Lower lobe of right lung (tissue), 2 donors: ENCODE measurements at regions not wholly inside any gene's neighbourhood (a gene's known extent, or its start where the extent isn't known, plus 50 kb on each side); places are given as distances from the start of the nearest gene placed in this dataset.

Experiments
- ATAC-seq, 2 donors: fragments of 200-7000 bp; cut with Tn5 transposase; one replicate each; pipeline ENCODE4 v1.9.1; 2020 to 2022; ENCODE audit warnings: mild to moderate bottlenecking in 2 of 2, moderate library complexity in 2 of 2
- DNase-seq: peaks from one replicate; pipeline ENCODE4 v3.0.0-alpha.2; 2020
- H3K27ac ChIP-seq: fragments of 200-600 bp; one replicate; pipeline ENCODE4 v1.8.0; 2022
- H3K27me3 ChIP-seq: fragments of 200-600 bp; one replicate; pipeline ENCODE4 v1.8.0; 2022; ENCODE audit warnings: low read depth
- H3K36me3 ChIP-seq: fragments of 200-600 bp; one replicate; pipeline ENCODE4 v1.8.0; 2022; ENCODE audit warnings: mild to moderate bottlenecking
- H3K4me1 ChIP-seq: fragments of 200-600 bp; one replicate; pipeline ENCODE4 v1.8.0; 2022
- H3K4me3 ChIP-seq: fragments of 200-600 bp; one replicate; pipeline ENCODE4 v1.8.0; 2022; ENCODE audit warnings: mild to moderate bottlenecking
- H3K9me3 ChIP-seq: fragments of 200-600 bp; one replicate; pipeline ENCODE4 v1.8.0; 2022
- intact Hi-C: fragments of 100-400 bp; cut with DNase I; formaldehyde crosslinking; loops from one replicate; pipeline ENCODE4 v1.11.0; 2022
- TF ChIP-seq, protein P1 (sequence below): fragments of 200-600 bp; IDR thresholded peaks from one replicate; pipeline ENCODE4 v1.8.0; 2022; ENCODE audit warnings: antibody characterized with exemption, mild to moderate bottlenecking
- donor health status: DM: no; HTN: yes; CAD: no; lungs with severe emphysema.

GRCh38 chr20:6665161-6665560 lies 102.3 kb upstream of the BMP2 start:
- no peak for ATAC-seq
- H3K27me3 ChIP-seq: no peaks in the 10 kb centered on the region
- H3K4me3 ChIP-seq: no peak overlapping the region
- intact Hi-C loops: no loop called here
- TF ChIP-seq, protein P1, sequence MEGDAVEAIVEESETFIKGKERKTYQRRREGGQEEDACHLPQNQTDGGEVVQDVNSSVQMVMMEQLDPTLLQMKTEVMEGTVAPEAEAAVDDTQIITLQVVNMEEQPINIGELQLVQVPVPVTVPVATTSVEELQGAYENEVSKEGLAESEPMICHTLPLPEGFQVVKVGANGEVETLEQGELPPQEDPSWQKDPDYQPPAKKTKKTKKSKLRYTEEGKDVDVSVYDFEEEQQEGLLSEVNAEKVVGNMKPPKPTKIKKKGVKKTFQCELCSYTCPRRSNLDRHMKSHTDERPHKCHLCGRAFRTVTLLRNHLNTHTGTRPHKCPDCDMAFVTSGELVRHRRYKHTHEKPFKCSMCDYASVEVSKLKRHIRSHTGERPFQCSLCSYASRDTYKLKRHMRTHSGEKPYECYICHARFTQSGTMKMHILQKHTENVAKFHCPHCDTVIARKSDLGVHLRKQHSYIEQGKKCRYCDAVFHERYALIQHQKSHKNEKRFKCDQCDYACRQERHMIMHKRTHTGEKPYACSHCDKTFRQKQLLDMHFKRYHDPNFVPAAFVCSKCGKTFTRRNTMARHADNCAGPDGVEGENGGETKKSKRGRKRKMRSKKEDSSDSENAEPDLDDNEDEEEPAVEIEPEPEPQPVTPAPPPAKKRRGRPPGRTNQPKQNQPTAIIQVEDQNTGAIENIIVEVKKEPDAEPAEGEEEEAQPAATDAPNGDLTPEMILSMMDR: no peak
- H3K36me3 ChIP-seq: no peaks in the 10 kb centered on the region
- H3K9me3 ChIP-seq: no peaks in the 10 kb centered on the region
- H3K4me1 ChIP-seq: no peaks in the 10 kb centered on the region
- no peak overlapping the region for H3K27ac ChIP-seq
- DNase-seq: no peak

DNA sequence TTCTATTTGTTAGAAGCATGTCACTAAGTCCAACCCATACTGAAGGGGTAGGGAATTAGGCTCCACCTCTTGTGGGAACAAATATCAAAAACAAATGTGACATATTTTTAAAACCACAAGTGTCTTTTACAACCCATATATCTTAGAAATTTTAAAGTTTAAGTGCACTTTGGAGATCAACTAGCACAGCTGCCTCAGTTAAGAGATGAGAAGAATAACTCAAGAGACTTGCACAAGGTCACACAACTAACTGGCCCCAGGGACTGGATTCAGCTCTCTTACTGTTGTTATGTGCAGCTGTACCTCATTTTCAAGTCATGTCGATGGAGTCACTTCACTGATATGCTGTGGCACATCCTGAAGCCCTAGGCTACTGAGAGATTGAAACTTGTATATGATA lies 102.9 kb upstream of the BMP2 start:
- Histone ChIP-seq H3K4me1 (no peaks in the 10 kb centered on the region), H3K4me3 (no peak overlapping the region), H3K36me3 (no peaks in the 10 kb centered on the region), H3K27me3 (no peaks in the 10 kb centered on the region), H3K27ac (no peak overlapping the region), H3K9me3 (no peaks in the 10 kb centered on the region)
- DNase-seq (no peak), ATAC-seq (no peak)
- TF ChIP-seq, protein P1: no peak
- intact Hi-C loops: no loop called here

GRCh38 chr20:6663751-6664388 lies 103.6 kb upstream of the BMP2 start:
- no peaks in the 10 kb centered on the region for H3K9me3 ChIP-seq
- H3K36me3 ChIP-seq: no peaks in the 10 kb centered on the region
- ATAC-seq: no peak
- TF ChIP-seq, protein P1: no peak
- no peaks in the 10 kb centered on the region for H3K27me3 ChIP-seq
- intact Hi-C loops: no loop called here
- H3K27ac ChIP-seq: no peak overlapping the region
- DNase-seq: no peak
- H3K4me1 ChIP-seq: no peaks in the 10 kb centered on the region
- H3K4me3 ChIP-seq: no peak overlapping the region

DNA sequence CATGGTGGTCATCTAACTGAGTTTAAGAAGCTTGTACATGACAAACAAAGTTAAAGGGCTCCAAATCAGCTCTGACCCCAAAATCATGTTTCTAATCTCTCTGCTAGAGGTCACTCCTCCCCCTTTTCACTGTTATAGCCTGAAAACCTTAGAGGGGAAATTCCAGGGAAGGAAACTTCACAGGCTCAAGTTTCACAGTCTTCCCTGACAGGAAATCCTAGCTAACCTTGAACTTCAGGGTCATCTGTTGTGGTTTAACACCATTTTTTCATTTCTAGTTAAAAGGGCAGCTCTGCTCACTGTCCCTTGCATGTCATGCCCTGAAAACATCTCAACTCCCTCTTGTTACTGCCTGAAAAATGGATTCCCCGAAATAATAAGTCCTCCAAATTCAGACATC lies 104.4 kb upstream of the BMP2 start:
- TF ChIP-seq, protein P1: no peak
- DNase-seq (no peak), ATAC-seq (no peak)
- Histone ChIP-seq H3K36me3 (no peaks in the 10 kb centered on the region), H3K27ac (no peak overlapping the region), H3K4me3 (no peak overlapping the region), H3K27me3 (no peaks in the 10 kb centered on the region), H3K9me3 (no peaks in the 10 kb centered on the region), H3K4me1 (no peaks in the 10 kb centered on the region)
- intact Hi-C loops: no loop called here

DNA sequence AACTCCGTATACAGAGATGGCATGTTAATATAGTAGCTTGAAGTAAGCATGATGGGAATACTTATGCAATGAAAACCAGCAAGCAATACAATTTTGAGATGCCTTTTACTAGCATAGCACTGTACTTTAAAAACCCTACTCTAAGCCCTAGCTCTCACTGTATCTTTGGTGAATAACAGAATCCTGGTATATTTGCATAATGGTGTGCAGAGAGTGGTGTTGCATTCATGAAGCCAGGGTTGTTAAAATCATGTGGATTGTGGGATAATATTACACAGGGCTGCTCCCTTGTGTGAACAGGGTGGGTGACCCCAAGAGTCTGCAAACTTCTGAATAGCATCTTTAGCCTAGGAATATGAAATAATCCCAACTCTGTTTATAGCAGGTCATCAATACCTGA lies 105.2 kb upstream of the BMP2 start:
- ATAC-seq (no peak), DNase-seq (no peak)
- intact Hi-C loops: no loop called here
- Histone ChIP-seq H3K4me3 (no peak overlapping the region), H3K9me3 (no peaks in the 10 kb centered on the region), H3K27ac (no peak overlapping the region), H3K4me1 (no peaks in the 10 kb centered on the region), H3K36me3 (no peaks in the 10 kb centered on the region), H3K27me3 (no peaks in the 10 kb centered on the region)
- TF ChIP-seq, protein P1: no peak
